Choroid plexus epithelial cell (primary cell): ENCODE measurements at regions not wholly inside any gene's neighbourhood (a gene's known extent, or its start where the extent isn't known, plus 50 kb on each side); places are given as distances from the start of the nearest gene placed in this dataset.
A peak's percentile ranks its signal among the peaks of the same experiment; 100 is the strongest.

Source experiments
- DNase-seq: peaks from one replicate; pipeline ENCODE4 v3.0.0-alpha.2; 2010; ENCODE audit warnings: low read depth
- H3K4me3 ChIP-seq: 2 replicates; pipeline ENCODE4 v1.5.1; 2011; ENCODE audit warnings: low read depth, mild to moderate bottlenecking, control low read depth, low read length, moderate library complexity
- TF ChIP-seq, protein P1 (sequence below): conservative IDR thresholded peaks from 2 replicates; pipeline ENCODE4 v1.5.1; 2011; ENCODE audit warnings: low read depth, mild to moderate bottlenecking, control low read depth, inconsistent platforms, low read length, moderate library complexity

DNA sequence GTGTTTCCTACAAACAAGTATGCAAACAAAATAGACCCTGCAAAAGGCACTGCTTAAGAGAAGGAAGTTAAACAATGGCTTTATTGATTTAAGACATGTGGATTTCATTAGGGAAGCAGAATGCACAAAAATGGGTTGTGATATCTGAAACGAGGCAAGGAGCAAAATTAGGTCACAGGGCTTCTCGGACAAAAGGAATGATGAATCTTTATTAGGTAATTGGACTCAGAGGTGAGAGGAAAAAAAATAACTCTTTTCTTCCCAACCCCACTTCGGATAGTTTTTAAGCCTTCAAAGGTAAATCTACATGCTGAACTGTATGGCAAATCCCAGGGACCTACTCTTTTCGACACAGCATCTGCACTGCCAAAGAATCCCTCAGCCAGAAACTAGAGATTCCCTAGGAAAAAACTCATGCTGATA is 183.0 kb upstream of the TAB2 start:
- TF ChIP-seq, protein P1, sequence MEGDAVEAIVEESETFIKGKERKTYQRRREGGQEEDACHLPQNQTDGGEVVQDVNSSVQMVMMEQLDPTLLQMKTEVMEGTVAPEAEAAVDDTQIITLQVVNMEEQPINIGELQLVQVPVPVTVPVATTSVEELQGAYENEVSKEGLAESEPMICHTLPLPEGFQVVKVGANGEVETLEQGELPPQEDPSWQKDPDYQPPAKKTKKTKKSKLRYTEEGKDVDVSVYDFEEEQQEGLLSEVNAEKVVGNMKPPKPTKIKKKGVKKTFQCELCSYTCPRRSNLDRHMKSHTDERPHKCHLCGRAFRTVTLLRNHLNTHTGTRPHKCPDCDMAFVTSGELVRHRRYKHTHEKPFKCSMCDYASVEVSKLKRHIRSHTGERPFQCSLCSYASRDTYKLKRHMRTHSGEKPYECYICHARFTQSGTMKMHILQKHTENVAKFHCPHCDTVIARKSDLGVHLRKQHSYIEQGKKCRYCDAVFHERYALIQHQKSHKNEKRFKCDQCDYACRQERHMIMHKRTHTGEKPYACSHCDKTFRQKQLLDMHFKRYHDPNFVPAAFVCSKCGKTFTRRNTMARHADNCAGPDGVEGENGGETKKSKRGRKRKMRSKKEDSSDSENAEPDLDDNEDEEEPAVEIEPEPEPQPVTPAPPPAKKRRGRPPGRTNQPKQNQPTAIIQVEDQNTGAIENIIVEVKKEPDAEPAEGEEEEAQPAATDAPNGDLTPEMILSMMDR = no peak

GRCh38 chr6:149135809-149136208 is 181.7 kb upstream of the TAB2 start:
- no peak for DNase-seq
- TF ChIP-seq, protein P1 = no peak
- H3K4me3 ChIP-seq = no peak overlapping the region

More for the DNA sequence above, 183.0 kb upstream of the TAB2 start:
- no peak overlapping the region for H3K4me3 ChIP-seq
- no peak for DNase-seq

GRCh38 chr6:149136273-149136912 is 181.1 kb upstream of the TAB2 start:
- DNase-seq = no peak
- no peak overlapping the region for H3K4me3 ChIP-seq
- TF ChIP-seq, protein P1 = no peak

DNA sequence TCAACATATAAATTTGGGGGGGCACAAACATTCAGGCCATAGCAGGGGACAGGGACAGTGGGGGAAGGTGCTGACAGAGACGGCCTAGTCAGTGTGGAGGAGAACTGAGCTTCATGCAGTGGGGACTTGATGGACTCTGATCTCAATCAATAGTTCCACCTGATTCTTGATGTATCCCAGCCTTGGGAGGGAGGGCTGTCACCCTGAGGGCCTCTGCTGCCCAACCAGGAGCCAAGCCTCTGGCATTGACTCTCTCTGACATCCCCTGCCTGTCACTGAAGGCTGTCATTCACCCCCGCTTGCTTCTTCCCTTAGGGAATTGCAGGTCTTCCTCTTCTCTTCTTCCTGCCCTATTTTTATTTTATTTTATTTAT is 180.6 kb upstream of the TAB2 start:
- no peak overlapping the region for H3K4me3 ChIP-seq
- DNase-seq = no peak
- TF ChIP-seq, protein P1 = no peak

DNA sequence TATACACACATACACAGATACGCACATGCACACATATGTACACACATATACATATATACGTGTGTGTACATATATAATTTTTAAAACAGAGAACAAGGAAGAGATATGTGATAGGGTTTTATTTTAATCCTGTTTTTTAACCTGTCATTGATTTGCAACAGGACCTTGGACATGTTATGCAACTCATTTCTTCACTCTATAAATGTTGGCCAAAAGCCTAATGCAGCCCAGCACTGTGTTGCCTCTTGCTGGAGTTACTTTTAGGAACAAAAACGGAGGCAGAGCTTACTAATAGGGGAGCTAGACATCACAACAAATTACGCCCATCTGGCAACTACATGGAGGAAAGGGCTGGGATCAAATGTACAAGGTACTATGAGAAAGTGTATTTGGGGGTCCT is 179.9 kb upstream of the TAB2 start:
- DNase-seq = peak; percentile 52

GRCh38 chr6:149138089-149138488 is 179.4 kb upstream of the TAB2 start:
- H3K4me3 ChIP-seq = no peak overlapping the region
- no peak for DNase-seq
- TF ChIP-seq, protein P1 = no peak

More for the DNA sequence above, 179.9 kb upstream of the TAB2 start:
- TF ChIP-seq, protein P1 = no peak
- no peak overlapping the region for H3K4me3 ChIP-seq

GRCh38 chr6:149138699-149139294 is 178.7 kb upstream of the TAB2 start:
- DNase-seq = no peak
- H3K4me3 ChIP-seq = no peak overlapping the region
- TF ChIP-seq, protein P1 = no peak
